NK-92 treated with Interleukin-12 subunit alpha and Interleukin-12 subunit beta, amount 100 ng/mL, for 24 hours (cell line): ENCODE measurements at regions not wholly inside any gene's neighbourhood (a gene's known extent, or its start where the extent isn't known, plus 50 kb on each side); places are given as distances from the start of the nearest gene placed in this dataset.
"Not testable (repeated sequence)": the region's sequence is repeated elsewhere in the genome, so short reads cannot be mapped to it uniquely, and the experiment has no call there.

ENCODE experiments used
- DNase-seq: peaks from one replicate; lab custom pipeline; 2025; lab: John Stamatoyannopoulos, UW

- no peak for DNase-seq
These were observed 731.2 kb downstream of the RERGL start for GRCh38 chr12:17358835-17359234.

GRCh38 chr12:17357396-17357795, 732.6 kb downstream of the RERGL start:
- DNase-seq = no peak

- DNase-seq = no peak
These were observed 737.8 kb downstream of the RERGL start for GRCh38 chr12:17352164-17352563.

GRCh38 chr12:17348311-17348710, 741.7 kb downstream of the RERGL start:
- no peak for DNase-seq

GRCh38 chr12:17344649-17345048, 738.7 kb upstream of the LMO3 start:
- no peak for DNase-seq

GRCh38 chr12:17342381-17342961, 736.5 kb upstream of the LMO3 start:
- no peak for DNase-seq

GRCh38 chr12:17335487-17335886, 729.5 kb upstream of the LMO3 start:
- no peak for DNase-seq

- DNase-seq = no peak
These were observed 728.8 kb upstream of the LMO3 start for GRCh38 chr12:17334784-17335183.

- DNase-seq = no peak
These were observed 727.3 kb upstream of the LMO3 start for GRCh38 chr12:17333287-17333686.

GRCh38 chr12:17326649-17327048, 720.7 kb upstream of the LMO3 start:
- DNase-seq = no peak

GRCh38 chr12:17322090-17322489, 716.1 kb upstream of the LMO3 start:
- no peak for DNase-seq

GRCh38 chr12:17304503-17305347, 698.8 kb upstream of the LMO3 start:
- DNase-seq = no peak

GRCh38 chr12:17302001-17302400, 696.0 kb upstream of the LMO3 start:
- DNase-seq = no peak

- DNase-seq = no peak
These were observed 695.6 kb upstream of the LMO3 start for GRCh38 chr12:17301544-17301943.

GRCh38 chr12:17296882-17297281, 690.9 kb upstream of the LMO3 start:
- no peak for DNase-seq

- DNase-seq = no peak
These were observed 680.9 kb upstream of the LMO3 start for GRCh38 chr12:17286874-17287273.

GRCh38 chr12:17284873-17285272, 678.9 kb upstream of the LMO3 start:
- no peak for DNase-seq

- DNase-seq = no peak
These were observed 677.6 kb upstream of the LMO3 start for GRCh38 chr12:17283563-17283962.

GRCh38 chr12:17282169-17282568, 676.2 kb upstream of the LMO3 start:
- not testable (repeated sequence) for DNase-seq

GRCh38 chr12:17278946-17279345, 673.0 kb upstream of the LMO3 start:
- DNase-seq = no peak

GRCh38 chr12:17276196-17276595, 670.2 kb upstream of the LMO3 start:
- no peak for DNase-seq

GRCh38 chr12:17266856-17267255, 660.9 kb upstream of the LMO3 start:
- no peak for DNase-seq

GRCh38 chr12:17264603-17265002, 658.6 kb upstream of the LMO3 start:
- DNase-seq = no peak

- no peak for DNase-seq
These were observed 633.9 kb upstream of the LMO3 start for GRCh38 chr12:17239874-17240273.
